ENCODE measurements at regions not wholly inside any gene's neighbourhood (a gene's known extent, or its start where the extent isn't known, plus 50 kb on each side); places are given as distances from the start of the nearest gene placed in this dataset.
"Not testable (repeated sequence)": the region's sequence is repeated elsewhere in the genome, so short reads cannot be mapped to it uniquely, and the experiment has no call there.

- Mint-ChIP-seq H3K9me3 (peaks cover 14% of the 10 kb centered on the region), H3K27ac (no peak overlapping the region), H3K4me3 (no peak overlapping the region), H3K4me1 (no peaks in the 10 kb centered on the region), H3K27me3 (no peaks in the 10 kb centered on the region), H3K36me3 (no peaks in the 10 kb centered on the region)
- DNase-seq: no peak
- CTCF ChIA-PET: interaction anchor here (0.9 kb wide), 1 partner anchor 23 kb away, joined by 3 read pairs; no protein-coding TSS in a partner anchor
These were observed 234.2 kb upstream of the NETO1 start for GRCh38 chr18:73101977-73102376.

GRCh38 chr18:73101491-73101890 is 233.7 kb upstream of the NETO1 start:
- H3K4me1 Mint-ChIP-seq, H3K36me3 Mint-ChIP-seq, H3K27ac Mint-ChIP-seq, H3K4me3 Mint-ChIP-seq, CTCF ChIA-PET, H3K27me3 Mint-ChIP-seq, DNase-seq: not testable (repeated sequence)
- H3K9me3 Mint-ChIP-seq: peaks cover 14% of the 10 kb centered on the region

GRCh38 chr18:73099759-73100158 is 232.0 kb upstream of the NETO1 start:
- H3K9me3 Mint-ChIP-seq: peaks cover 10% of the 10 kb centered on the region
- CTCF ChIA-PET: no interaction called here
- no peak overlapping the region for H3K27ac Mint-ChIP-seq
- H3K27me3 Mint-ChIP-seq: no peaks in the 10 kb centered on the region
- DNase-seq: no peak
- no peak overlapping the region for H3K4me3 Mint-ChIP-seq
- H3K36me3 Mint-ChIP-seq: no peaks in the 10 kb centered on the region
- no peaks in the 10 kb centered on the region for H3K4me1 Mint-ChIP-seq

- CTCF ChIA-PET: no interaction called here
- Mint-ChIP-seq H3K9me3 (peaks cover 15% of the 10 kb centered on the region), H3K36me3 (no peaks in the 10 kb centered on the region), H3K4me3 (no peak overlapping the region), H3K27me3 (no peaks in the 10 kb centered on the region), H3K27ac (no peak overlapping the region), H3K4me1 (no peaks in the 10 kb centered on the region)
- no peak for DNase-seq
These were observed 226.0 kb upstream of the NETO1 start for GRCh38 chr18:73093687-73094250.

- H3K4me1 Mint-ChIP-seq: no peaks in the 10 kb centered on the region
- no peak for DNase-seq
- no peaks in the 10 kb centered on the region for H3K36me3 Mint-ChIP-seq
- H3K9me3 Mint-ChIP-seq: peaks cover 13% of the 10 kb centered on the region
- no peaks in the 10 kb centered on the region for H3K27me3 Mint-ChIP-seq
- CTCF ChIA-PET: no interaction called here
- no peak overlapping the region for H3K27ac Mint-ChIP-seq
- no peak overlapping the region for H3K4me3 Mint-ChIP-seq
These were observed 220.7 kb upstream of the NETO1 start for GRCh38 chr18:73088445-73088844.

- Mint-ChIP-seq H3K9me3 (peaks cover 10% of the 10 kb centered on the region), H3K4me3 (no peak overlapping the region), H3K27ac (no peak overlapping the region), H3K27me3 (no peaks in the 10 kb centered on the region), H3K36me3 (no peaks in the 10 kb centered on the region), H3K4me1 (no peaks in the 10 kb centered on the region)
- CTCF ChIA-PET: no interaction called here
- no peak for DNase-seq
These were observed 219.6 kb upstream of the NETO1 start for GRCh38 chr18:73087282-73087977.

- DNase-seq: no peak
- Mint-ChIP-seq H3K27ac (no peak overlapping the region), H3K4me1 (no peaks in the 10 kb centered on the region), H3K4me3 (no peak overlapping the region), H3K36me3 (no peaks in the 10 kb centered on the region), H3K9me3 (peaks cover 8% of the 10 kb centered on the region), H3K27me3 (no peaks in the 10 kb centered on the region)
- CTCF ChIA-PET: interaction anchor here (0.8 kb wide), 1 partner anchor 22 kb away, joined by 3 read pairs; no protein-coding TSS in a partner anchor
These were observed 212.1 kb upstream of the NETO1 start for GRCh38 chr18:73079920-73080319.

- no peak for DNase-seq
- H3K9me3 Mint-ChIP-seq: peaks cover 4% of the 10 kb centered on the region
- H3K27ac Mint-ChIP-seq: no peak overlapping the region
- H3K36me3 Mint-ChIP-seq: no peaks in the 10 kb centered on the region
- no peaks in the 10 kb centered on the region for H3K27me3 Mint-ChIP-seq
- no peak overlapping the region for H3K4me3 Mint-ChIP-seq
- CTCF ChIA-PET: no interaction called here
- H3K4me1 Mint-ChIP-seq: no peaks in the 10 kb centered on the region
These were observed 193.0 kb upstream of the NETO1 start for GRCh38 chr18:73060666-73061288.

GRCh38 chr18:73059280-73059679 is 191.5 kb upstream of the NETO1 start:
- Mint-ChIP-seq H3K27me3 (no peaks in the 10 kb centered on the region), H3K4me1 (no peaks in the 10 kb centered on the region), H3K27ac (no peak overlapping the region), H3K9me3 (peaks cover 1% of the 10 kb centered on the region), H3K4me3 (no peak overlapping the region), H3K36me3 (no peaks in the 10 kb centered on the region)
- CTCF ChIA-PET: no interaction called here
- DNase-seq: no peak

GRCh38 chr18:73047688-73048087 is 179.9 kb upstream of the NETO1 start:
- no peak overlapping the region for H3K4me3 Mint-ChIP-seq
- no peak overlapping the region for H3K27ac Mint-ChIP-seq
- no peak for DNase-seq
- peaks cover 2% of the 10 kb centered on the region for H3K9me3 Mint-ChIP-seq
- CTCF ChIA-PET: no interaction called here
- H3K4me1 Mint-ChIP-seq: no peaks in the 10 kb centered on the region
- H3K27me3 Mint-ChIP-seq: no peaks in the 10 kb centered on the region
- H3K36me3 Mint-ChIP-seq: no peaks in the 10 kb centered on the region

- Mint-ChIP-seq H3K36me3 (no peaks in the 10 kb centered on the region), H3K27me3 (no peaks in the 10 kb centered on the region), H3K27ac (no peak overlapping the region), H3K4me1 (no peaks in the 10 kb centered on the region), H3K4me3 (no peak overlapping the region), H3K9me3 (peaks cover 2% of the 10 kb centered on the region)
- DNase-seq: no peak
- CTCF ChIA-PET: no interaction called here
These were observed 177.2 kb upstream of the NETO1 start for GRCh38 chr18:73045037-73045436.

GRCh38 chr18:73043611-73044010 is 175.8 kb upstream of the NETO1 start:
- DNase-seq: no peak
- H3K36me3 Mint-ChIP-seq: no peaks in the 10 kb centered on the region
- H3K4me1 Mint-ChIP-seq: no peaks in the 10 kb centered on the region
- CTCF ChIA-PET: no interaction called here
- no peak overlapping the region for H3K4me3 Mint-ChIP-seq
- H3K27me3 Mint-ChIP-seq: no peaks in the 10 kb centered on the region
- H3K27ac Mint-ChIP-seq: no peak overlapping the region
- H3K9me3 Mint-ChIP-seq: peaks cover 3% of the 10 kb centered on the region

- H3K4me3 Mint-ChIP-seq: no peak overlapping the region
- H3K27me3 Mint-ChIP-seq: no peaks in the 10 kb centered on the region
- no peaks in the 10 kb centered on the region for H3K36me3 Mint-ChIP-seq
- no peak for DNase-seq
- no peak overlapping the region for H3K27ac Mint-ChIP-seq
- CTCF ChIA-PET: no interaction called here
- H3K4me1 Mint-ChIP-seq: no peaks in the 10 kb centered on the region
- peaks cover 6% of the 10 kb centered on the region for H3K9me3 Mint-ChIP-seq
These were observed 175.4 kb upstream of the NETO1 start for GRCh38 chr18:73043211-73043610.

- H3K27me3 Mint-ChIP-seq: no peaks in the 10 kb centered on the region
- CTCF ChIA-PET: no interaction called here
- H3K36me3 Mint-ChIP-seq: no peaks in the 10 kb centered on the region
- peaks cover 9% of the 10 kb centered on the region for H3K9me3 Mint-ChIP-seq
- no peak overlapping the region for H3K4me3 Mint-ChIP-seq
- H3K4me1 Mint-ChIP-seq: no peaks in the 10 kb centered on the region
- H3K27ac Mint-ChIP-seq: no peak overlapping the region
- no peak for DNase-seq
These were observed 172.5 kb upstream of the NETO1 start for GRCh38 chr18:73040247-73040646.

GRCh38 chr18:73038336-73038735 is 170.5 kb upstream of the NETO1 start:
- H3K27me3 Mint-ChIP-seq: no peaks in the 10 kb centered on the region

More at GRCh38 chr18:73038336-73038735, 170.5 kb upstream of the NETO1 start:
- Mint-ChIP-seq H3K4me3 (no peak overlapping the region), H3K27ac (no peak overlapping the region), H3K36me3 (no peaks in the 10 kb centered on the region), H3K9me3 (peaks cover 11% of the 10 kb centered on the region), H3K4me1 (no peaks in the 10 kb centered on the region)
- CTCF ChIA-PET: no interaction called here
- DNase-seq: no peak

All from activated naive CD4-positive, alpha-beta T cell treated with anti-CD3 and anti-CD28 coated beads, Interleukin-2, amount 10 ng/mL, durations not matched to agents 7 days and 5 days (primary cell).